Parathyroid adenoma (tissue), 2 donors: ENCODE measurements at regions not wholly inside any gene's neighbourhood (a gene's known extent, or its start where the extent isn't known, plus 50 kb on each side); places are given as distances from the start of the nearest gene placed in this dataset.
"Not testable (repeated sequence)": the region's sequence is repeated elsewhere in the genome, so short reads cannot be mapped to it uniquely, and the experiment has no call there.

Experiments used
- H2AFZ ChIP-seq: fragments of 300-600 bp; sonication (generic); one replicate; pipeline ENCODE4 v1.7.0; 2017; ENCODE audit warnings: antibody characterized with exemption, mild to moderate bottlenecking
- H3K27ac ChIP-seq: fragments of 300-600 bp; sonication (generic); one replicate; pipeline ENCODE4 v1.7.0; 2017
- H3K27me3 ChIP-seq: fragments of 300-600 bp; sonication (generic); one replicate; pipeline ENCODE4 v1.7.0; 2017; ENCODE audit warnings: low read length; ENCODE audit not compliant: control insufficient read depth, insufficient read depth
- H3K36me3 ChIP-seq: fragments of 300-600 bp; sonication (generic); one replicate; pipeline ENCODE4 v1.7.0; 2017; ENCODE audit warnings: low read length; ENCODE audit not compliant: control insufficient read depth, insufficient read depth
- H3K4me1 ChIP-seq: fragments of 300-600 bp; sonication (generic); one replicate; pipeline ENCODE4 v1.7.0; 2017; ENCODE audit warnings: control low read depth
- H3K4me2 ChIP-seq: fragments of 300-600 bp; sonication (generic); one replicate; pipeline ENCODE4 v1.7.0; 2017; ENCODE audit warnings: low read length
- H3K4me3 ChIP-seq: fragments of 300-600 bp; sonication (generic); one replicate; pipeline ENCODE4 v1.7.0; 2017; ENCODE audit warnings: low read depth, low read length
- H3K79me2 ChIP-seq: fragments of 300-600 bp; sonication (generic); one replicate; pipeline ENCODE4 v1.7.0; 2017; ENCODE audit warnings: control low read depth
- H3K9ac ChIP-seq: fragments of 300-600 bp; sonication (generic); one replicate; pipeline ENCODE4 v1.7.0; 2017; ENCODE audit warnings: mild to moderate bottlenecking
- H3K9me3 ChIP-seq: fragments of 300-600 bp; sonication (generic); one replicate; pipeline ENCODE4 v1.7.0; 2017; ENCODE audit warnings: low read length; ENCODE audit not compliant: control insufficient read depth
- CTCF ChIP-seq: fragments of 300-600 bp; sonication (generic); IDR thresholded peaks from one replicate; pipeline ENCODE4 v1.7.0; 2017; ENCODE audit warnings: antibody characterized with exemption, mild to moderate bottlenecking
- donor health status: primary hyperparathyroidism.

GRCh38 chr10:27383595-27384542, 120.2 kb upstream of the RAB18 start:
- H3K4me2 ChIP-seq, result no peak overlapping the region
- no peak overlapping the region for H2AFZ ChIP-seq
- no peak overlapping the region for H3K9ac ChIP-seq

GRCh38 chr10:27382176-27382575, 121.9 kb upstream of the RAB18 start:
- no peaks in the 10 kb centered on the region for H3K27me3 ChIP-seq

More at GRCh38 chr10:27383595-27384542, 120.2 kb upstream of the RAB18 start:
- Histone ChIP-seq H3K79me2 (no peaks in the 10 kb centered on the region), H3K27me3 (no peaks in the 10 kb centered on the region), H3K27ac (no peak overlapping the region), H3K36me3 (no peaks in the 10 kb centered on the region), H3K9me3 (no peaks in the 10 kb centered on the region), H3K4me1 (no peaks in the 10 kb centered on the region), H3K4me3 (no peak overlapping the region)
- no peak for TF ChIP-seq CTCF

GRCh38 chr10:27380929-27381358, 123.2 kb upstream of the RAB18 start:
- H3K4me2 ChIP-seq, result no peak overlapping the region
- H3K4me3 ChIP-seq, result no peak overlapping the region
- no peak overlapping the region for H2AFZ ChIP-seq
- H3K27me3 ChIP-seq, result no peaks in the 10 kb centered on the region
- no peaks in the 10 kb centered on the region for H3K9me3 ChIP-seq
- H3K79me2 ChIP-seq, result no peaks in the 10 kb centered on the region
- no peak overlapping the region for H3K9ac ChIP-seq
- H3K36me3 ChIP-seq, result no peaks in the 10 kb centered on the region
- TF ChIP-seq CTCF, result no peak
- H3K4me1 ChIP-seq, result no peaks in the 10 kb centered on the region
- no peak overlapping the region for H3K27ac ChIP-seq

More at GRCh38 chr10:27382176-27382575, 121.9 kb upstream of the RAB18 start:
- Histone ChIP-seq H3K9me3 (no peaks in the 10 kb centered on the region), H3K4me2 (no peak overlapping the region), H3K27ac (no peak overlapping the region), H2AFZ (no peak overlapping the region), H3K36me3 (no peaks in the 10 kb centered on the region), H3K9ac (no peak overlapping the region), H3K4me3 (no peak overlapping the region), H3K79me2 (no peaks in the 10 kb centered on the region), H3K4me1 (no peaks in the 10 kb centered on the region)
- no peak for TF ChIP-seq CTCF

DNA sequence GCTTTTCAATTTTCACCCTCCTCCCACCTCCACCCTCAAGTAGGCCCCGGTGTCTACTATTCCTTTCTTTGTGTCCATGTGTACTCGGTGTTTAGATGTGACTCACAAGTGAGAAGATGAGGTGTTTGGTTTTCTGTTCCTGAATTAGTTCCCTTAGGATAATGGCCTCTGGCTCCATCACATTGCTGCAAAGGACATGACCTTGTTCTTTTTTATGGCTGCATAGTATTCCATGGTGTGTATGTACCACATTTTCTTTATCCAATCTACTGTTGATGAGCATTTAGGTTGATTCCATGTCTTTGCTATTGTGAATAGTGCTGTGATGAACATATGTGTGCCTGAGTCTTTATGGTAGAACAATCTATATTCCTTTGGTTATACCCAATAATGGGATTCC, 125.1 kb upstream of the RAB18 start:
- not testable (repeated sequence) for H3K4me1 ChIP-seq, H3K9me3 ChIP-seq, H3K27me3 ChIP-seq, H2AFZ ChIP-seq, H3K4me3 ChIP-seq, H3K4me2 ChIP-seq, H3K9ac ChIP-seq, H3K27ac ChIP-seq, H3K36me3 ChIP-seq, H3K79me2 ChIP-seq

- H3K36me3 ChIP-seq, result no peaks in the 10 kb centered on the region
- no peak overlapping the region for H3K4me3 ChIP-seq
- H3K27ac ChIP-seq, result no peak overlapping the region
- no peaks in the 10 kb centered on the region for H3K9me3 ChIP-seq
- no peak overlapping the region for H2AFZ ChIP-seq
- no peaks in the 10 kb centered on the region for H3K27me3 ChIP-seq
- no peak for TF ChIP-seq CTCF
- H3K4me1 ChIP-seq, result no peaks in the 10 kb centered on the region
- H3K79me2 ChIP-seq, result no peaks in the 10 kb centered on the region
- H3K4me2 ChIP-seq, result no peak overlapping the region
- no peak overlapping the region for H3K9ac ChIP-seq
Observed at GRCh38 chr10:27373566-27374160, 130.4 kb upstream of the RAB18 start.
